H9 (cell line): ENCODE measurements at regions not wholly inside any gene's neighbourhood (a gene's known extent, or its start where the extent isn't known, plus 50 kb on each side); places are given as distances from the start of the nearest gene placed in this dataset.

Experiments
- DNase-seq: peaks from one replicate; pipeline ENCODE4 v3.0.0-alpha.2; 2017
- H2AFZ ChIP-seq: one replicate; pipeline ENCODE4 v1.6.1; 2013; ENCODE audit warnings: mild to moderate bottlenecking, low read length, control low read depth, moderate library complexity
- H2AK5ac ChIP-seq: 2 replicates; pipeline ENCODE4 v1.6.1; 2013; ENCODE audit warnings: low read length, control low read depth, mixed read lengths; ENCODE audit not compliant: insufficient read length
- H2BK120ac ChIP-seq: one replicate; pipeline ENCODE4 v1.6.1; 2013; ENCODE audit warnings: low read depth, mild to moderate bottlenecking, low read length, control low read depth, inconsistent platforms; ENCODE audit not compliant: poor library complexity, severe bottlenecking
- H2BK12ac ChIP-seq: 2 replicates; pipeline ENCODE4 v1.6.1; 2013; ENCODE audit warnings: low read length, control low read depth, mixed read lengths, low read depth; ENCODE audit not compliant: insufficient read length
- H2BK15ac ChIP-seq: 2 replicates; pipeline ENCODE4 v1.6.1; 2013; ENCODE audit warnings: low read depth, low read length, control low read depth
- H2BK20ac ChIP-seq: one replicate; pipeline ENCODE4 v1.6.1; 2013; ENCODE audit warnings: low read depth, mild to moderate bottlenecking, low read length, control low read depth, inconsistent platforms; ENCODE audit not compliant: poor library complexity, severe bottlenecking
- H2BK5ac ChIP-seq: 2 replicates; pipeline ENCODE4 v1.6.1; 2013; ENCODE audit warnings: low read length, control low read depth, mixed read lengths; ENCODE audit not compliant: insufficient read length
- H3K14ac ChIP-seq: 2 replicates; pipeline ENCODE4 v1.6.1; 2013; ENCODE audit warnings: low read length, control low read depth; ENCODE audit not compliant: insufficient read depth
- H3K18ac ChIP-seq: 2 replicates; pipeline ENCODE4 v1.6.1; 2013; ENCODE audit warnings: low read depth, mild to moderate bottlenecking, mixed read lengths, low read length, control low read depth; ENCODE audit not compliant: insufficient read length
- H3K23ac ChIP-seq: 2 replicates; pipeline ENCODE4 v1.6.1; 2013; ENCODE audit warnings: low read length, control low read depth, mixed read lengths, low read depth; ENCODE audit not compliant: insufficient read length
- H3K23me2 ChIP-seq: 2 replicates; pipeline ENCODE4 v1.6.1; 2013; ENCODE audit warnings: low read depth, mild to moderate bottlenecking, mixed read lengths, low read length, control low read depth; ENCODE audit not compliant: insufficient read length, poor library complexity, severe bottlenecking
- H3K27ac ChIP-seq: 2 replicates; pipeline ENCODE4 v1.5.1; 2013; ENCODE audit warnings: low read length, control low read depth, mixed read lengths, low read depth; ENCODE audit not compliant: insufficient read length
- H3K27me3 ChIP-seq: 2 replicates; pipeline ENCODE4 v1.6.1; 2013; ENCODE audit warnings: low read length, control low read depth, inconsistent platforms; ENCODE audit not compliant: insufficient read depth
- H3K4ac ChIP-seq: 2 replicates; pipeline ENCODE4 v1.6.1; 2013; ENCODE audit warnings: low read depth, mild to moderate bottlenecking, control low read depth, inconsistent platforms, low read length, moderate library complexity
- H3K4me1 ChIP-seq: 2 replicates; pipeline ENCODE4 v1.6.1; 2013; ENCODE audit warnings: low read length, control low read depth, inconsistent platforms; ENCODE audit not compliant: insufficient read depth
- H3K4me2 ChIP-seq: 2 replicates; pipeline ENCODE4 v1.6.1; 2013; ENCODE audit warnings: low read length, control low read depth, mixed read lengths; ENCODE audit not compliant: insufficient read length, insufficient read depth
- H3K56ac ChIP-seq: 2 replicates; pipeline ENCODE4 v1.6.1; 2013; ENCODE audit warnings: low read depth, mild to moderate bottlenecking, mixed read lengths, low read length, control low read depth; ENCODE audit not compliant: insufficient read length
- H3K79me1 ChIP-seq: 2 replicates; pipeline ENCODE4 v1.6.1; 2013; ENCODE audit warnings: low read depth, mild to moderate bottlenecking, moderate library complexity, low read length, control low read depth, inconsistent platforms; ENCODE audit not compliant: insufficient read depth, poor library complexity, severe bottlenecking
- H3K79me2 ChIP-seq: 2 replicates; pipeline ENCODE4 v1.6.1; 2013; ENCODE audit warnings: low read length, control low read depth, inconsistent platforms; ENCODE audit not compliant: insufficient read depth
- H3K9ac ChIP-seq: 2 replicates; pipeline ENCODE4 v1.6.1; 2013; ENCODE audit warnings: low read length, control low read depth, mixed read lengths; ENCODE audit not compliant: insufficient read length; ENCODE audit errors: extremely low read depth
- H3K9me3 ChIP-seq: one replicate; pipeline ENCODE4 v1.6.1; 2013; ENCODE audit warnings: low read depth, low read length, inconsistent platforms; ENCODE audit not compliant: control insufficient read depth
- H3T11ph ChIP-seq: one replicate; pipeline ENCODE4 v1.6.1; 2013; ENCODE audit warnings: mild to moderate bottlenecking, low read length, control low read depth, inconsistent platforms
- H4K20me1 ChIP-seq: one replicate; pipeline ENCODE4 v1.6.1; 2013; ENCODE audit not compliant: control insufficient read depth, insufficient read length, insufficient read depth
- H4K5ac ChIP-seq: 2 replicates; pipeline ENCODE4 v1.6.1; 2013; ENCODE audit warnings: low read depth, mild to moderate bottlenecking, mixed read lengths, low read length, control low read depth; ENCODE audit not compliant: insufficient read length
- H4K8ac ChIP-seq: replicated peaks from 2 replicates; pipeline ENCODE4 v1.6.1; 2013; ENCODE audit warnings: low read length, control low read depth, mixed read lengths, low read depth; ENCODE audit not compliant: insufficient read length
- H4K91ac ChIP-seq: 2 replicates; pipeline ENCODE4 v1.6.1; 2013; ENCODE audit warnings: low read depth, mild to moderate bottlenecking, moderate library complexity, mixed read lengths, low read length, control low read depth; ENCODE audit not compliant: insufficient read length
- H3K27ac Mint-ChIP-seq, 3 experiments: 2 replicates in 2 of 3; 3 replicates in 1 of 3; pipeline ENCODE4 v1.8.0; 2020 to 2021; ENCODE audit warnings: mixed read lengths in 3 of 3, mild to moderate bottlenecking in 1 of 3, moderate library complexity in 1 of 3
- H3K27me3 Mint-ChIP-seq: 2 replicates; pipeline ENCODE4 v1.8.0; 2021; ENCODE audit warnings: low read depth, mild to moderate bottlenecking, moderate library complexity, mixed read lengths
- H3K36me3 Mint-ChIP-seq, 3 experiments: 2 replicates in 2 of 3; 3 replicates in 1 of 3; pipeline ENCODE4 v1.8.0; 2020 to 2021; ENCODE audit warnings: low read depth in 3 of 3, mixed read lengths in 3 of 3; ENCODE audit not compliant: insufficient read depth in 1 of 3
- H3K4me1 Mint-ChIP-seq, 2 experiments: 2 replicates each; pipeline ENCODE4 v1.8.0; 2020; ENCODE audit warnings: mixed read lengths in 2 of 2
- H3K4me3 Mint-ChIP-seq, 2 experiments: 2 replicates in 1 of 2; 3 replicates in 1 of 2; pipeline ENCODE4 v1.8.0; 2020 to 2021; ENCODE audit warnings: mild to moderate bottlenecking in 2 of 2, mixed read lengths in 2 of 2, moderate library complexity in 1 of 2
- H3K9me3 Mint-ChIP-seq, 2 experiments: 2 replicates in 1 of 2; 3 replicates in 1 of 2; pipeline ENCODE4 v1.8.0; 2020; ENCODE audit warnings: mild to moderate bottlenecking in 2 of 2, mixed read lengths in 2 of 2, moderate library complexity in 1 of 2
- WGBS: extraction: QIAGEN DNeasy Blood & Tissue Kit; methylation state at CpG from one replicate; pipeline ENCODE4 v1.1.7; 2013; ENCODE audit warnings: missing lambda C conversion rate, low lambda C conversion rate, mixed read lengths; ENCODE audit not compliant: insufficient read length; ENCODE audit errors: extremely low coverage; 5-methylcytosine and 5-hydroxymethylcytosine counted together
- TF ChIP-seq, protein P1 (sequence below): fragments of 200-600 bp; sonication (generic); conservative IDR thresholded peaks from 3 replicates; pipeline ENCODE4 v1.8.0; 2021; ENCODE audit warnings: antibody characterized with exemption, mild to moderate bottlenecking

DNA sequence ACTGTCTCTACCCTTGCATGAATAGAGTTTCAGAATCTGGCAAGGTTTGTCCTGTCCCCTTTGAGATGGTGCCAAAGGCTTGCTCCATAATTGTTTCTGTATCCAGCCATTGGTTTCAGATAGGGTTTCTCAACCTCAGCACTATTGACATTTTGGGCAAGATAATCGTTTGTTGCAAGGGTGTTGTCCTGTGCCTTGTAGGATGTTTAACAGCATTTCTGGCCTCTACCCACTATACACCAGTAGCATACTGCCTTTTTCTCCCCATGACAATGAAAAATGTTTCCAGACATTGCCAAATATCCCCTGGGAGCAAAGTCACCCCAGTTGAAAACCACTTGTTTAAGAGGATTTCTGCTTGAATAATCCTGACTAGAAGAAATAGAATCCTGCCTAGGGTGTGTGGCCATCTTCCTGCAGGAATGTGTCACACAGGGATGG lies 126.8 kb downstream of the CDC42EP3 start:
- peaks cover 5 to 6% of the 10 kb centered on the region in 2 experiments; a peak in 2 of 5 replicates for H3K9me3 Mint-ChIP-seq
- H2AK5ac ChIP-seq: no peak overlapping the region
- no peaks in the 10 kb centered on the region for H3K4me1 ChIP-seq
- H2AFZ ChIP-seq: no peak overlapping the region
- TF ChIP-seq, protein P1, sequence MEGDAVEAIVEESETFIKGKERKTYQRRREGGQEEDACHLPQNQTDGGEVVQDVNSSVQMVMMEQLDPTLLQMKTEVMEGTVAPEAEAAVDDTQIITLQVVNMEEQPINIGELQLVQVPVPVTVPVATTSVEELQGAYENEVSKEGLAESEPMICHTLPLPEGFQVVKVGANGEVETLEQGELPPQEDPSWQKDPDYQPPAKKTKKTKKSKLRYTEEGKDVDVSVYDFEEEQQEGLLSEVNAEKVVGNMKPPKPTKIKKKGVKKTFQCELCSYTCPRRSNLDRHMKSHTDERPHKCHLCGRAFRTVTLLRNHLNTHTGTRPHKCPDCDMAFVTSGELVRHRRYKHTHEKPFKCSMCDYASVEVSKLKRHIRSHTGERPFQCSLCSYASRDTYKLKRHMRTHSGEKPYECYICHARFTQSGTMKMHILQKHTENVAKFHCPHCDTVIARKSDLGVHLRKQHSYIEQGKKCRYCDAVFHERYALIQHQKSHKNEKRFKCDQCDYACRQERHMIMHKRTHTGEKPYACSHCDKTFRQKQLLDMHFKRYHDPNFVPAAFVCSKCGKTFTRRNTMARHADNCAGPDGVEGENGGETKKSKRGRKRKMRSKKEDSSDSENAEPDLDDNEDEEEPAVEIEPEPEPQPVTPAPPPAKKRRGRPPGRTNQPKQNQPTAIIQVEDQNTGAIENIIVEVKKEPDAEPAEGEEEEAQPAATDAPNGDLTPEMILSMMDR: no peak
- H3T11ph ChIP-seq: no peak overlapping the region
- no peak overlapping the region for H2BK5ac ChIP-seq
- no peaks in the 10 kb centered on the region for H3K27me3 ChIP-seq
- H3K14ac ChIP-seq: no peak overlapping the region
- H3K79me1 ChIP-seq: no peaks in the 10 kb centered on the region
- H4K91ac ChIP-seq: no peak overlapping the region
- H3K23ac ChIP-seq: no peak overlapping the region
- H3K4me2 ChIP-seq: no peak overlapping the region
- no peak for DNase-seq
- WGBS: no CpG with 5 or more reads among the region's 1 CpG
- H3K18ac ChIP-seq: no peak overlapping the region
- H4K8ac ChIP-seq: no peak overlapping the region
- no peaks in the 10 kb centered on the region for H3K23me2 ChIP-seq
- no peak overlapping the region for H4K5ac ChIP-seq
- H3K79me2 ChIP-seq: no peaks in the 10 kb centered on the region
- H3K56ac ChIP-seq: no peak overlapping the region
- no peak overlapping the region for H3K9ac ChIP-seq
- no peaks in the 10 kb centered on the region for H4K20me1 ChIP-seq
- H3K36me3 Mint-ChIP-seq: peaks cover 0 to 9% (median 6%) of the 10 kb centered on the region in 3 experiments; a peak in 3 of 7 replicates
- peaks cover 3 to 11% of the 10 kb centered on the region in 2 experiments; a peak in 2 of 4 replicates for H3K4me1 Mint-ChIP-seq
- H2BK15ac ChIP-seq: no peak overlapping the region
- no peak overlapping the region for H3K4ac ChIP-seq
- no peak overlapping the region for H2BK12ac ChIP-seq
- H3K27ac Mint-ChIP-seq: no peak overlapping the region
- H2BK20ac ChIP-seq: no peak overlapping the region
- H2BK120ac ChIP-seq: no peak overlapping the region
- H3K27ac ChIP-seq: no peak overlapping the region
- peaks cover 3% of the 10 kb centered on the region for H3K27me3 Mint-ChIP-seq
- no peaks in the 10 kb centered on the region for H3K9me3 ChIP-seq
- H3K4me3 Mint-ChIP-seq: no peak overlapping the region
